NT2/D1 (cell line): ENCODE measurements at regions not wholly inside any gene's neighbourhood (a gene's known extent, or its start where the extent isn't known, plus 50 kb on each side); places are given as distances from the start of the nearest gene placed in this dataset.

Experiments
- SUZ12 ChIP-seq: IDR thresholded peaks from 2 replicates; pipeline ENCODE4 v1.6.1; 2011; ENCODE audit not compliant: insufficient read length, insufficient read depth; ENCODE audit errors: extremely low read depth
- ZNF274 ChIP-seq: IDR thresholded peaks from 2 replicates; pipeline ENCODE4 v1.6.1; 2011; ENCODE audit warnings: mild to moderate bottlenecking, low read depth, low read length

- no peak for TF ChIP-seq ZNF274
- TF ChIP-seq SUZ12 = no peak
Measured at GRCh38 chr20:11229772-11230171, 556.0 kb upstream of the JAG1 start.
